HepG2 (cell line): ENCODE measurements at regions not wholly inside any gene's neighbourhood (a gene's known extent, or its start where the extent isn't known, plus 50 kb on each side); places are given as distances from the start of the nearest gene placed in this dataset.

ENCODE experiments used
- ATAC-seq: fragments of 200-7000 bp; cut with Tn5 transposase; 3 replicates; pipeline ENCODE4 v1.9.1; 2020; ENCODE audit warnings: mild to moderate bottlenecking, moderate library complexity
- BruUV-seq: library from RNA; stranded (reverse); fragments of 400-500 nt; replicated peaks from 2 replicates; lab custom pipeline; 2021; lab: Mats Ljungman, UMichigan
- CTCF ChIA-PET: fragments of 300-600 bp; formaldehyde crosslinking; extraction: SDS; loops from one replicate; lab custom pipeline; 2021; ENCODE audit warnings: low total read pairs, inconsistent platforms, low intra/inter-chr PET ratio; lab: Yijun Ruan, JAX
- POLR2A ChIA-PET: fragments of 350-600 bp; sonication (Branson Sonifier 250); formaldehyde crosslinking; loops from one replicate; lab custom pipeline; 2020; ENCODE audit warnings: antibody characterized with exemption, inconsistent platforms; lab: Yijun Ruan, JAX
- DNase-seq: peaks from one replicate; pipeline ENCODE4 v3.0.0-alpha.2; 2015; ENCODE audit warnings: low spot score
- FAIRE-seq: peaks from 3 replicates; lab custom pipeline; 2011; peaks lifted over from hg19 to GRCh38; lab: Jason Lieb, UNC
- H2AFZ ChIP-seq: one replicate; pipeline ENCODE4 v1.6.1; 2011; ENCODE audit warnings: low read length, inconsistent platforms
- H3K27ac ChIP-seq: fragments of 300-600 bp; 3 replicates; pipeline ENCODE4 v1.8.0; 2011; ENCODE audit warnings: mixed run types, mild to moderate bottlenecking, mixed read lengths, low read length, inconsistent platforms; ENCODE audit not compliant: insufficient read depth; ENCODE audit errors: extremely low read length
- H3K27me3 ChIP-seq, 2 experiments: fragments of 200-600 bp in 1 of 2; 2 replicates in 1 of 2; 3 replicates in 1 of 2; pipeline versions ENCODE4 v1.6.0 to v1.8.0; 2011; ENCODE audit warnings: low read length in 2 of 2, mild to moderate bottlenecking in 2 of 2, moderate library complexity in 2 of 2, inconsistent platforms in 1 of 2; ENCODE audit not compliant: insufficient read depth in 2 of 2, control insufficient read depth in 1 of 2
- H3K36me3 ChIP-seq, 2 experiments: fragments of 200-600 bp in 1 of 2; replicated peaks in 1 of 2; 2 replicates in 1 of 2; 3 replicates in 1 of 2; pipeline versions ENCODE4 v1.5.1 to v1.8.0; 2011; ENCODE audit warnings: low read length in 2 of 2, inconsistent platforms in 1 of 2; ENCODE audit not compliant: insufficient read depth in 2 of 2, control insufficient read depth in 1 of 2
- H3K4me1 ChIP-seq: 2 replicates; pipeline ENCODE4 v1.5.1; 2012; ENCODE audit warnings: low read length, inconsistent platforms; ENCODE audit not compliant: insufficient read depth
- H3K4me2 ChIP-seq: 2 replicates; pipeline ENCODE4 v1.6.0; 2011; ENCODE audit warnings: low read depth, low read length, inconsistent platforms
- H3K4me3 ChIP-seq, 3 experiments: fragments of 200-600 bp in 1 of 3; sonication (generic), shearing (Covaris generic) in 1 of 3; replicated peaks in 1 of 3; 2 replicates each; pipeline ENCODE4 v1.5.1; 2011 to 2016; ENCODE audit warnings: low read length in 3 of 3, inconsistent platforms in 2 of 3, low read depth in 2 of 3, mild to moderate bottlenecking in 2 of 3, control low read depth in 1 of 3, mixed read lengths in 1 of 3; ENCODE audit not compliant: insufficient read depth in 1 of 3
- H3K79me2 ChIP-seq: one replicate; pipeline ENCODE4 v1.6.1; 2011; ENCODE audit warnings: low read length, inconsistent platforms; ENCODE audit not compliant: insufficient read depth
- H3K9ac ChIP-seq: 2 replicates; pipeline ENCODE4 v1.6.0; 2011; ENCODE audit warnings: mild to moderate bottlenecking, low read depth, low read length, inconsistent platforms; ENCODE audit not compliant: insufficient read depth
- H3K9me3 ChIP-seq: 2 replicates; pipeline ENCODE4 v1.5.1; 2012; ENCODE audit warnings: mild to moderate bottlenecking, low read length
- H4K20me1 ChIP-seq: 2 replicates; pipeline ENCODE4 v1.6.0; 2011; ENCODE audit warnings: inconsistent platforms, mild to moderate bottlenecking, low read length, moderate library complexity; ENCODE audit not compliant: insufficient read depth
- ATF7 ChIP-seq, 2 experiments: fragments of 450-650 bp in 1 of 2; sonication (generic) in 1 of 2; formaldehyde crosslinking in 1 of 2; IDR thresholded peaks; 2 replicates each; pipeline versions ENCODE4 v1.4.0 to v1.6.1; 2016 to 2020; ENCODE audit warnings: antibody characterized with exemption in 1 of 2, mild to moderate bottlenecking in 1 of 2, missing genetic modification reagents in 1 of 2
- BRD4 ChIP-seq: sonication (generic); formaldehyde crosslinking; IDR thresholded peaks from 2 replicates; pipeline ENCODE4 v1.4.0; 2020; ENCODE audit warnings: missing genetic modification reagents
- CERS6 ChIP-seq: sonication (generic); formaldehyde crosslinking; IDR thresholded peaks from 2 replicates; pipeline ENCODE4 v1.5.0; 2020; ENCODE audit warnings: missing genetic modification reagents
- JUND ChIP-seq: sonication (generic); formaldehyde crosslinking; IDR thresholded peaks from 2 replicates; pipeline ENCODE4 v1.8.0; 2022; ENCODE audit warnings: mild to moderate bottlenecking, missing genetic modification reagents
- MED8 ChIP-seq: sonication (generic); formaldehyde crosslinking; IDR thresholded peaks from 2 replicates; pipeline ENCODE4 v1.8.1; 2023; ENCODE audit warnings: mild to moderate bottlenecking, missing genetic modification reagents; ENCODE audit not compliant: insufficient replicate concordance
- MYPOP ChIP-seq: sonication (generic); formaldehyde crosslinking; IDR thresholded peaks from 2 replicates; pipeline ENCODE4 v1.8.1; 2023; ENCODE audit warnings: mild to moderate bottlenecking, moderate library complexity, missing genetic modification reagents
- NR2C2 ChIP-seq: sonication (generic); formaldehyde crosslinking; IDR thresholded peaks from 2 replicates; pipeline ENCODE4 v1.4.0; 2020; ENCODE audit warnings: missing genetic modification reagents, mild to moderate bottlenecking, moderate library complexity, borderline replicate concordance
- RXRB ChIP-seq: IDR thresholded peaks from 2 replicates; pipeline ENCODE4 v1.6.1; 2016; ENCODE audit warnings: borderline replicate concordance, missing genetic modification reagents, missing compliant biosample characterization
- ZFAT ChIP-seq: sonication (generic); formaldehyde crosslinking; conservative IDR thresholded peaks from 2 replicates; pipeline ENCODE4 v1.8.1; 2023; ENCODE audit warnings: missing genetic modification reagents, inconsistent platforms
- ZNF160 ChIP-seq: sonication (generic); formaldehyde crosslinking; IDR thresholded peaks from 2 replicates; pipeline ENCODE4 v1.8.0; 2022; ENCODE audit warnings: mild to moderate bottlenecking, inconsistent platforms, missing genetic modification reagents
- ZNF335 ChIP-seq: sonication (generic); formaldehyde crosslinking; IDR thresholded peaks from 2 replicates; pipeline ENCODE4 v1.4.0; 2020; ENCODE audit warnings: missing genetic modification reagents
- ZNF660 ChIP-seq: sonication (generic); formaldehyde crosslinking; IDR thresholded peaks from 2 replicates; pipeline ENCODE4 v1.5.1; 2020; ENCODE audit warnings: mild to moderate bottlenecking, low read depth, missing genetic modification reagents, borderline replicate concordance
- WGBS: methylation state at CpG from one replicate; pipeline ENCODE4 v1.1.6; 2017; ENCODE audit warnings: low lambda C conversion rate; 5-methylcytosine and 5-hydroxymethylcytosine counted together
- in situ Hi-C: cut with HindIII; loops from 2 replicates; pipeline ENCODE4 v1.10.0; 2017; ENCODE audit warnings: low pct_unique_long_range_greater_than_20kb; ENCODE audit not compliant: extremely low pct_ligation_motif_present
- intact Hi-C: fragments of 100-400 bp; cut with micrococcal nuclease; formaldehyde crosslinking; loops from one replicate; pipeline ENCODE4 v1.10.0; 2022; ENCODE audit not compliant: unreplicated experiment
- TF ChIP-seq, protein P1 (sequence below): sonication (generic); formaldehyde crosslinking; IDR thresholded peaks from 2 replicates; pipeline ENCODE4 v1.8.0; 2022; ENCODE audit warnings: mild to moderate bottlenecking, missing genetic modification reagents, moderate library complexity

- 0% methylated on average over 2 of the region's 2 CpGs for WGBS
- CTCF ChIA-PET, result no interaction called here
These were observed 557.3 kb downstream of the USP25 start for GRCh38 chr21:16287046-16287445.

More at GRCh38 chr21:16287046-16287445, 557.3 kb downstream of the USP25 start:
- in situ Hi-C loops (no loop called here), intact Hi-C loops (no loop called here)
- no peak for ATAC-seq
- no peak overlapping the region for H3K9ac ChIP-seq
- no peak overlapping the region for H3K4me2 ChIP-seq
- H3K36me3 ChIP-seq, result no peaks in the 10 kb centered on the region
- no peaks in the 10 kb centered on the region for H3K79me2 ChIP-seq
- no TSS peak for BruUV-seq
- no peaks in the 10 kb centered on the region for H3K27me3 ChIP-seq
- no peaks in the 10 kb centered on the region for H3K9me3 ChIP-seq
- H3K27ac ChIP-seq, result no peak overlapping the region
- DNase-seq, result no peak
- H3K4me3 ChIP-seq, result no peak overlapping the region
- H4K20me1 ChIP-seq, result no peaks in the 10 kb centered on the region
- no peak overlapping the region for H2AFZ ChIP-seq
- no peaks in the 10 kb centered on the region for H3K4me1 ChIP-seq
- no peak for FAIRE-seq
- POLR2A ChIA-PET, result no interaction called here
- TF ChIP-seq NR2C2 (CRISPR knock-in tag) (no peak), ZNF660 (CRISPR knock-in tag) (no peak), MED8 (no peak), RXRB (CRISPR knock-in tag) (no peak), ZFAT (CRISPR knock-in tag) (no peak), CERS6 (CRISPR knock-in tag) (no peak), ATF7 (IDR thresholded peaks at IDR 0.05) (no peak), ATF7 (CRISPR knock-in tag; IDR thresholded peaks at IDR 0.05) (no peak), JUND (CRISPR knock-in tag) (no peak), MYPOP (CRISPR knock-in tag) (no peak), BRD4 (CRISPR knock-in tag) (no peak), ZNF160 (CRISPR knock-in tag) (no peak), ZNF335 (CRISPR knock-in tag) (no peak)
- TF ChIP-seq, protein P1, sequence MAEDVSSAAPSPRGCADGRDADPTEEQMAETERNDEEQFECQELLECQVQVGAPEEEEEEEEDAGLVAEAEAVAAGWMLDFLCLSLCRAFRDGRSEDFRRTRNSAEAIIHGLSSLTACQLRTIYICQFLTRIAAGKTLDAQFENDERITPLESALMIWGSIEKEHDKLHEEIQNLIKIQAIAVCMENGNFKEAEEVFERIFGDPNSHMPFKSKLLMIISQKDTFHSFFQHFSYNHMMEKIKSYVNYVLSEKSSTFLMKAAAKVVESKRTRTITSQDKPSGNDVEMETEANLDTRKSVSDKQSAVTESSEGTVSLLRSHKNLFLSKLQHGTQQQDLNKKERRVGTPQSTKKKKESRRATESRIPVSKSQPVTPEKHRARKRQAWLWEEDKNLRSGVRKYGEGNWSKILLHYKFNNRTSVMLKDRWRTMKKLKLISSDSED (CRISPR knock-in tag), result no peak
